ENCODE measurements at regions not wholly inside any gene's neighbourhood (a gene's known extent, or its start where the extent isn't known, plus 50 kb on each side); places are given as distances from the start of the nearest gene placed in this dataset.

- TF ChIP-seq, protein P1, sequence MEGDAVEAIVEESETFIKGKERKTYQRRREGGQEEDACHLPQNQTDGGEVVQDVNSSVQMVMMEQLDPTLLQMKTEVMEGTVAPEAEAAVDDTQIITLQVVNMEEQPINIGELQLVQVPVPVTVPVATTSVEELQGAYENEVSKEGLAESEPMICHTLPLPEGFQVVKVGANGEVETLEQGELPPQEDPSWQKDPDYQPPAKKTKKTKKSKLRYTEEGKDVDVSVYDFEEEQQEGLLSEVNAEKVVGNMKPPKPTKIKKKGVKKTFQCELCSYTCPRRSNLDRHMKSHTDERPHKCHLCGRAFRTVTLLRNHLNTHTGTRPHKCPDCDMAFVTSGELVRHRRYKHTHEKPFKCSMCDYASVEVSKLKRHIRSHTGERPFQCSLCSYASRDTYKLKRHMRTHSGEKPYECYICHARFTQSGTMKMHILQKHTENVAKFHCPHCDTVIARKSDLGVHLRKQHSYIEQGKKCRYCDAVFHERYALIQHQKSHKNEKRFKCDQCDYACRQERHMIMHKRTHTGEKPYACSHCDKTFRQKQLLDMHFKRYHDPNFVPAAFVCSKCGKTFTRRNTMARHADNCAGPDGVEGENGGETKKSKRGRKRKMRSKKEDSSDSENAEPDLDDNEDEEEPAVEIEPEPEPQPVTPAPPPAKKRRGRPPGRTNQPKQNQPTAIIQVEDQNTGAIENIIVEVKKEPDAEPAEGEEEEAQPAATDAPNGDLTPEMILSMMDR (IDR thresholded peaks at IDR 0.05) = no peak
- no peak for TF ChIP-seq POLR2A (IDR thresholded peaks at IDR 0.05)
These were observed 1797.6 kb downstream of the LRRC4C start for GRCh38 chr11:39661890-39662289.

All from body of pancreas (tissue), 4 donors.